Psoas muscle (tissue), 7 donors: ENCODE measurements at regions not wholly inside any gene's neighbourhood (a gene's known extent, or its start where the extent isn't known, plus 50 kb on each side); places are given as distances from the start of the nearest gene placed in this dataset.
A peak's percentile ranks its signal among the peaks of the same experiment; 100 is the strongest.

Experiments
- ATAC-seq, 4 donors: fragments of 200-7000 bp; cut with Tn5 transposase; one replicate each; pipeline ENCODE4 v1.9.1; 2020; ENCODE audit warnings: moderate library complexity in 3 of 4, mild to moderate bottlenecking in 2 of 4
- DNase-seq, 2 donors: peaks; one replicate each; pipeline ENCODE4 v3.0.0-alpha.2; 2020
- H3K27ac ChIP-seq: fragments of 200-600 bp; one replicate; pipeline ENCODE4 v1.8.0; 2022
- H3K27me3 ChIP-seq, 3 donors: fragments of 200-600 bp in 1 of 3; one replicate each; pipeline versions ENCODE4 v1.6.1 to v1.8.0; 2013 to 2022; ENCODE audit warnings: low read length in 2 of 3, mild to moderate bottlenecking in 2 of 3, moderate library complexity in 1 of 3; ENCODE audit not compliant: insufficient read depth in 3 of 3
- H3K36me3 ChIP-seq, 2 donors: fragments of 200-600 bp in 1 of 2; one replicate each; pipeline versions ENCODE4 v1.6.1 to v1.8.0; 2013 to 2022; ENCODE audit warnings: low read depth in 1 of 2, mild to moderate bottlenecking in 1 of 2, moderate library complexity in 1 of 2; ENCODE audit not compliant: insufficient read depth in 1 of 2
- H3K4me1 ChIP-seq: fragments of 200-600 bp; one replicate; pipeline ENCODE4 v1.8.0; 2022
- H3K4me3 ChIP-seq: fragments of 200-600 bp; one replicate; pipeline ENCODE4 v1.8.0; 2022; ENCODE audit warnings: mild to moderate bottlenecking
- H3K9me3 ChIP-seq: fragments of 200-600 bp; one replicate; pipeline ENCODE4 v1.8.0; 2022
- CTCF ChIP-seq: fragments of 200-600 bp; IDR thresholded peaks from one replicate; pipeline ENCODE4 v1.8.0; 2022; ENCODE audit warnings: antibody characterized with exemption
- WGBS, 3 donors: extraction: QIAGEN DNeasy Blood & Tissue Kit; methylation state at CpG; one replicate each; pipeline versions ENCODE4 v1.1.6 to v1.1.7; 2013; 5-methylcytosine and 5-hydroxymethylcytosine counted together
- intact Hi-C, 2 donors: fragments of 100-400 bp; cut with DNase I; formaldehyde crosslinking; loops; one replicate each; pipeline versions ENCODE4 v1.11.0 to v1.14.2; 2022
- donor health status: healthy with polysubstance abuse.
- donor health status: DM: no; HTN: no; CAD: no; lungs with moderate emphysema.
- donor health status: Bipolar disorder and iron deficiency.
- donor health status: healthy.
- donor health status: DM: yes; HTN: yes; CAD: no.
- donor health status: DM: no; HTN: no; CAD: no.
- donor health status: DM: yes; HTN: yes; CAD: no.

- intact Hi-C loops, result no loop called here
- 69 to 78% (median 69%) methylated on average over 4 of the region's 4 CpGs for WGBS, 3 donors
Measured at GRCh38 chr6:6461138-6461537, 127.4 kb upstream of the LY86 start.

GRCh38 chr6:6466967-6467761, 121.4 kb upstream of the LY86 start:
- no peak for TF ChIP-seq CTCF
- Histone ChIP-seq H3K9me3 (peaks cover 7% of the 10 kb centered on the region), H3K36me3 (no peaks in the 10 kb centered on the region), H3K27me3 (no peaks in the 10 kb centered on the region), H3K27ac (no peak overlapping the region), H3K4me1 (no peaks in the 10 kb centered on the region), H3K4me3 (no peak overlapping the region)
- ATAC-seq (no peak), DNase-seq (no peak)
- intact Hi-C loops, result no loop called here
- 67 to 73% (median 70%) methylated on average over 12 of the region's 12 CpGs for WGBS, 3 donors

More at GRCh38 chr6:6461138-6461537, 127.4 kb upstream of the LY86 start:
- Histone ChIP-seq H3K27me3 (no peaks in the 10 kb centered on the region), H3K27ac (no peak overlapping the region), H3K4me1 (no peaks in the 10 kb centered on the region), H3K36me3 (no peaks in the 10 kb centered on the region), H3K9me3 (no peaks in the 10 kb centered on the region), H3K4me3 (no peak overlapping the region)
- ATAC-seq (no peak), DNase-seq (no peak)
- no peak for TF ChIP-seq CTCF

GRCh38 chr6:6469074-6469473, 119.4 kb upstream of the LY86 start:
- no peaks in the 10 kb centered on the region for H3K27me3 ChIP-seq
- DNase-seq, result no peak
- peak in 1 of 4 donors; percentile 42 for ATAC-seq
- no peaks in the 10 kb centered on the region for H3K4me1 ChIP-seq
- no peak for TF ChIP-seq CTCF
- WGBS, 3 donors, result 78 to 80% (median 79%) methylated on average over 8 of the region's 8 CpGs
- H3K27ac ChIP-seq, result no peak overlapping the region
- H3K9me3 ChIP-seq, result peaks cover 7% of the 10 kb centered on the region
- H3K4me3 ChIP-seq, result no peak overlapping the region
- H3K36me3 ChIP-seq, result no peaks in the 10 kb centered on the region
- intact Hi-C loops, result no loop called here

- WGBS, 3 donors, result 74 to 89% (median 82%) methylated on average over 2 of the region's 2 CpGs
- DNase-seq (no peak), ATAC-seq (no peak)
- TF ChIP-seq CTCF, result no peak
- Histone ChIP-seq H3K4me1 (no peaks in the 10 kb centered on the region), H3K27ac (no peak overlapping the region), H3K4me3 (no peak overlapping the region), H3K9me3 (peaks cover 7% of the 10 kb centered on the region), H3K36me3 (no peaks in the 10 kb centered on the region), H3K27me3 (no peaks in the 10 kb centered on the region)
- intact Hi-C loops, result no loop called here
Measured at GRCh38 chr6:6470123-6470522, 118.4 kb upstream of the LY86 start.

- Histone ChIP-seq H3K9me3 (peaks cover 7% of the 10 kb centered on the region), H3K4me3 (no peak overlapping the region), H3K27me3 (no peaks in the 10 kb centered on the region), H3K36me3 (no peaks in the 10 kb centered on the region), H3K4me1 (no peaks in the 10 kb centered on the region), H3K27ac (no peak overlapping the region)
- WGBS, 3 donors, result 71 to 87% (median 81%) methylated on average over 3 of the region's 3 CpGs
- no peak for ATAC-seq
- DNase-seq, result no peak
- no peak for TF ChIP-seq CTCF
- intact Hi-C loops, result no loop called here
Measured at GRCh38 chr6:6471276-6471675, 117.2 kb upstream of the LY86 start.
